ENCODE measurements at regions not wholly inside any gene's neighbourhood (a gene's known extent, or its start where the extent isn't known, plus 50 kb on each side); places are given as distances from the start of the nearest gene placed in this dataset.

DNA sequence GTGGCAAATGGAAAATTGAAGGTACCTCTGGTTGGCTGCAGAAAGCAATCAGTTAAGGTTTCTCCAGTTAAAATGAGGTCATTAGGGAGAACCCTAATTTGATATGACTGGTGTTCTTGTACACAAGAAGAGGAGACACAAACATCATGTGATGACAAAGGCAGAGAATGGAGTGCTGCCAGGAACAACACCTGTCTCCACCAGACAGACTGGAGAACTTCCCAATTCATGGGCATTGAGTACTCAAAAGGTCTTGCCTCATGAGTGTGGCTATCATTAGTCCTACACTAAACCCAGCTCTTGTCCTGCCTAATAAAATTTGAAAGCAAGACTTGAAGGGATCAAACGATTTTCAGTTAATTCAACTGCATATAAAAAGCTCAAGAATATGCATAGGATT lies 152.6 kb downstream of the PTPN20 start:
- TF ChIP-seq, protein P1, sequence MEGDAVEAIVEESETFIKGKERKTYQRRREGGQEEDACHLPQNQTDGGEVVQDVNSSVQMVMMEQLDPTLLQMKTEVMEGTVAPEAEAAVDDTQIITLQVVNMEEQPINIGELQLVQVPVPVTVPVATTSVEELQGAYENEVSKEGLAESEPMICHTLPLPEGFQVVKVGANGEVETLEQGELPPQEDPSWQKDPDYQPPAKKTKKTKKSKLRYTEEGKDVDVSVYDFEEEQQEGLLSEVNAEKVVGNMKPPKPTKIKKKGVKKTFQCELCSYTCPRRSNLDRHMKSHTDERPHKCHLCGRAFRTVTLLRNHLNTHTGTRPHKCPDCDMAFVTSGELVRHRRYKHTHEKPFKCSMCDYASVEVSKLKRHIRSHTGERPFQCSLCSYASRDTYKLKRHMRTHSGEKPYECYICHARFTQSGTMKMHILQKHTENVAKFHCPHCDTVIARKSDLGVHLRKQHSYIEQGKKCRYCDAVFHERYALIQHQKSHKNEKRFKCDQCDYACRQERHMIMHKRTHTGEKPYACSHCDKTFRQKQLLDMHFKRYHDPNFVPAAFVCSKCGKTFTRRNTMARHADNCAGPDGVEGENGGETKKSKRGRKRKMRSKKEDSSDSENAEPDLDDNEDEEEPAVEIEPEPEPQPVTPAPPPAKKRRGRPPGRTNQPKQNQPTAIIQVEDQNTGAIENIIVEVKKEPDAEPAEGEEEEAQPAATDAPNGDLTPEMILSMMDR (IDR thresholded peaks at IDR 0.05): no peak
- no peak for TF ChIP-seq POLR2A (IDR thresholded peaks at IDR 0.05)

Data from thyroid gland (tissue), 4 donors.